IMR-90 (cell line): ENCODE measurements at regions not wholly inside any gene's neighbourhood (a gene's known extent, or its start where the extent isn't known, plus 50 kb on each side); places are given as distances from the start of the nearest gene placed in this dataset.

Experiments used
- ATAC-seq: fragments of 200-7000 bp; cut with Tn5 transposase; 2 replicates; pipeline ENCODE4 v1.9.1; 2020; ENCODE audit warnings: low read depth, mild to moderate bottlenecking, moderate library complexity
- BruUV-seq: library from RNA; stranded (reverse); fragments of 400-500 nt; replicated peaks from 2 replicates; lab custom pipeline; 2021; lab: Mats Ljungman, UMichigan
- CTCF ChIA-PET: fragments of 300-600 bp; formaldehyde crosslinking; extraction: SDS; loops from one replicate; lab custom pipeline; 2021; ENCODE audit warnings: antibody characterized with exemption; lab: Yijun Ruan, JAX
- POLR2A ChIA-PET: fragments of 300-600 bp; sonication (Branson Sonifier 250); formaldehyde crosslinking; loops from one replicate; lab custom pipeline; 2022; ENCODE audit warnings: antibody characterized with exemption; ENCODE audit not compliant: unreplicated experiment; lab: Charles Lee
- DNase-seq: peaks from one replicate; pipeline ENCODE4 v3.0.0; 2013
- H2AFZ ChIP-seq: replicated peaks from 2 replicates; pipeline ENCODE3; 2013; ENCODE audit warnings: low read length, mild to moderate bottlenecking; ENCODE audit not compliant: poor library complexity
- H2AK5ac ChIP-seq: 2 replicates; pipeline ENCODE4 v1.6.1; 2013; ENCODE audit warnings: low read depth, low read length, inconsistent platforms
- H2AK9ac ChIP-seq: replicated peaks from 2 replicates; pipeline ENCODE3; 2013; ENCODE audit warnings: mild to moderate bottlenecking, low read depth, low read length, moderate library complexity; ENCODE audit not compliant: poor library complexity
- H2BK120ac ChIP-seq: 2 replicates; pipeline ENCODE4 v1.6.1; 2013; ENCODE audit warnings: low read depth, low read length, inconsistent platforms
- H2BK15ac ChIP-seq: 3 replicates; pipeline ENCODE4 v1.6.1; 2013; ENCODE audit warnings: low read depth, low read length, inconsistent platforms
- H2BK20ac ChIP-seq: 2 replicates; pipeline ENCODE4 v1.6.1; 2013; ENCODE audit warnings: low read depth, mild to moderate bottlenecking, inconsistent platforms, low read length, moderate library complexity
- H2BK5ac ChIP-seq: 2 replicates; pipeline ENCODE4 v1.6.1; 2013; ENCODE audit warnings: mild to moderate bottlenecking, low read depth, low read length, inconsistent platforms; ENCODE audit not compliant: poor library complexity, severe bottlenecking
- H3K14ac ChIP-seq: replicated peaks from 2 replicates; pipeline ENCODE4 v1.6.1; 2013; ENCODE audit warnings: low read depth, low read length, inconsistent platforms
- H3K18ac ChIP-seq: 2 replicates; pipeline ENCODE4 v1.6.1; 2013; ENCODE audit warnings: low read depth, low read length, control low read depth
- H3K23ac ChIP-seq: 2 replicates; pipeline ENCODE4 v1.6.1; 2013; ENCODE audit warnings: low read depth, low read length, inconsistent platforms
- H3K27ac ChIP-seq: 2 replicates; pipeline ENCODE4 v1.5.1; 2013; ENCODE audit warnings: mild to moderate bottlenecking, control low read depth, low read length; ENCODE audit not compliant: insufficient read depth
- H3K27me3 ChIP-seq: 2 replicates; pipeline ENCODE4 v1.6.1; 2013; ENCODE audit warnings: low read length; ENCODE audit not compliant: control insufficient read depth, insufficient read depth
- H3K36me3 ChIP-seq: 2 replicates; pipeline ENCODE4 v1.6.1; 2013; ENCODE audit warnings: low read length, mixed read lengths; ENCODE audit not compliant: control insufficient read depth, insufficient read depth
- H3K4ac ChIP-seq: 2 replicates; pipeline ENCODE4 v1.6.1; 2013; ENCODE audit warnings: low read depth, low read length, inconsistent platforms
- H3K4me1 ChIP-seq: 2 replicates; pipeline ENCODE4 v1.6.1; 2013; ENCODE audit warnings: low read length, mixed read lengths; ENCODE audit not compliant: control insufficient read depth, insufficient read depth
- H3K4me2 ChIP-seq: 2 replicates; pipeline ENCODE4 v1.6.1; 2013; ENCODE audit warnings: low read depth, mild to moderate bottlenecking, control low read depth, low read length, moderate library complexity
- H3K4me3 ChIP-seq: 2 replicates; pipeline ENCODE4 v1.5.1; 2013; ENCODE audit warnings: low read depth, mild to moderate bottlenecking, control low read depth, low read length, moderate library complexity; ENCODE audit not compliant: insufficient read depth
- H3K56ac ChIP-seq: 2 replicates; pipeline ENCODE4 v1.6.1; 2013; ENCODE audit warnings: low read length, inconsistent platforms; ENCODE audit not compliant: insufficient read depth; ENCODE audit errors: extremely low read depth
- H3K79me1 ChIP-seq, 2 experiments: 2 replicates each; pipeline ENCODE4 v1.6.1; 2013; ENCODE audit warnings: low read length in 2 of 2, inconsistent platforms in 1 of 2, low read depth in 1 of 2
- H3K9ac ChIP-seq: 2 replicates; pipeline ENCODE4 v1.6.1; 2013; ENCODE audit warnings: low read depth, low read length, control low read depth
- H3K9me1 ChIP-seq: 2 replicates; pipeline ENCODE4 v1.6.1; 2013; ENCODE audit warnings: low read length, inconsistent platforms; ENCODE audit not compliant: insufficient read depth
- H3K9me3 ChIP-seq: 2 replicates; pipeline ENCODE4 v1.6.1; 2013; ENCODE audit warnings: low read length; ENCODE audit not compliant: control insufficient read depth, insufficient read depth
- H4K20me1 ChIP-seq: 2 replicates; pipeline ENCODE4 v1.6.1; 2013; ENCODE audit warnings: low read length, inconsistent platforms; ENCODE audit not compliant: insufficient read depth
- H4K5ac ChIP-seq: 2 replicates; pipeline ENCODE4 v1.6.1; 2013; ENCODE audit warnings: mild to moderate bottlenecking, low read depth, low read length, control low read depth
- H4K8ac ChIP-seq, 2 experiments: 2 replicates each; pipeline ENCODE4 v1.6.1; 2013; ENCODE audit warnings: low read depth in 2 of 2, low read length in 2 of 2, control low read depth in 1 of 2, inconsistent platforms in 1 of 2
- H4K91ac ChIP-seq: 2 replicates; pipeline ENCODE4 v1.6.1; 2013; ENCODE audit warnings: low read depth, low read length, inconsistent platforms; ENCODE audit not compliant: insufficient read depth
- BHLHE40 ChIP-seq: fragments of 150-350 bp; IDR thresholded peaks from 2 replicates; pipeline ENCODE4 v1.6.1; 2016; ENCODE audit warnings: mild to moderate bottlenecking, low read depth, low read length
- CEBPB ChIP-seq: IDR thresholded peaks from 2 replicates; pipeline ENCODE4 v1.6.1; 2012; ENCODE audit warnings: low read depth, low read length, improper control_type of control experiment
- CHD1 ChIP-seq: IDR thresholded peaks from 2 replicates; pipeline ENCODE4 v1.6.1; 2012; ENCODE audit warnings: low read depth, low read length, improper control_type of control experiment
- CTCF ChIP-seq: conservative IDR thresholded peaks from 2 replicates; pipeline ENCODE4 v1.5.1; 2012; ENCODE audit warnings: mild to moderate bottlenecking, low read depth, low read length, improper control_type of control experiment
- ELK1 ChIP-seq: fragments of 150-350 bp; IDR thresholded peaks from 2 replicates; pipeline ENCODE4 v1.6.1; 2016; ENCODE audit warnings: low read depth, mild to moderate bottlenecking, low read length, moderate library complexity, borderline replicate concordance
- FOS ChIP-seq: fragments of 150-350 bp; IDR thresholded peaks from 2 replicates; pipeline ENCODE4 v1.6.1; 2016; ENCODE audit warnings: low read depth, low read length
- MAFK ChIP-seq: IDR thresholded peaks from 2 replicates; pipeline ENCODE4 v1.6.1; 2012; ENCODE audit warnings: low read depth, low read length, improper control_type of control experiment
- MAZ ChIP-seq: IDR thresholded peaks from 2 replicates; pipeline ENCODE4 v1.6.1; 2012; ENCODE audit warnings: low read depth, mild to moderate bottlenecking, low read length, improper control_type of control experiment, moderate library complexity, borderline replicate concordance
- MXI1 ChIP-seq: IDR thresholded peaks from 2 replicates; pipeline ENCODE4 v1.6.1; 2012; ENCODE audit warnings: low read depth, mild to moderate bottlenecking, low read length, moderate library complexity, borderline replicate concordance
- NFE2L2 ChIP-seq: fragments of 150-350 bp; IDR thresholded peaks from 2 replicates; pipeline ENCODE4 v1.6.1; 2016; ENCODE audit warnings: low read depth, mild to moderate bottlenecking, low read length
- POLR2A ChIP-seq: IDR thresholded peaks from 2 replicates; pipeline ENCODE4 v1.6.1; 2012; ENCODE audit warnings: mild to moderate bottlenecking, low read depth, low read length
- RAD21 ChIP-seq: IDR thresholded peaks from 2 replicates; pipeline ENCODE4 v1.6.1; 2012; ENCODE audit warnings: low read length, improper control_type of control experiment
- RCOR1 ChIP-seq: IDR thresholded peaks from 2 replicates; pipeline ENCODE4 v1.6.1; 2012; ENCODE audit warnings: mild to moderate bottlenecking, low read length, improper control_type of control experiment; ENCODE audit not compliant: insufficient replicate concordance
- RFX5 ChIP-seq: IDR thresholded peaks from 2 replicates; pipeline ENCODE4 v1.8.0; 2012; ENCODE audit warnings: low read depth, mild to moderate bottlenecking, low read length, moderate library complexity
- SMC3 ChIP-seq: fragments of 150-350 bp; IDR thresholded peaks from 2 replicates; pipeline ENCODE4 v1.6.1; 2016; ENCODE audit warnings: low read depth, mild to moderate bottlenecking, antibody characterized with exemption, low read length, moderate library complexity
- USF2 ChIP-seq: fragments of 150-350 bp; IDR thresholded peaks from 2 replicates; pipeline ENCODE4 v1.6.1; 2017; ENCODE audit warnings: mild to moderate bottlenecking, antibody characterized with exemption, low read length, low read depth
- WGBS, 2 experiments: methylation state at CpG; one replicate each; pipeline versions ENCODE4 v1.1.5 to v1.1.7; 2013; ENCODE audit warnings: missing lambda C conversion rate in 2 of 2; ENCODE audit not compliant: insufficient read length in 1 of 2; ENCODE audit errors: extremely low coverage in 2 of 2; 5-methylcytosine and 5-hydroxymethylcytosine counted together
- dilution Hi-C: fragments of 300-500 bp; cut with HindIII; formaldehyde crosslinking; loops from one replicate; pipeline ENCODE4 v1.14.3; 2018; ENCODE audit warnings: low sequenced_read_pairs; ENCODE audit not compliant: unreplicated experiment
- in situ Hi-C: fragments of 300-500 bp; cut with MboI; formaldehyde crosslinking; loops from 3 replicates; pipeline ENCODE4 v1.14.3; 2019; ENCODE audit warnings: low sequenced_read_pairs, inconsistent platforms, mixed read lengths
- intact Hi-C: fragments of 100-400 bp; cut with micrococcal nuclease; formaldehyde crosslinking; loops from 2 replicates; pipeline ENCODE4 v1.10.0; 2022

GRCh38 chr2:147181351-147182029 lies 663.3 kb upstream of the ACVR2A start:
- POLR2A ChIA-PET: no interaction called here
- no peak for DNase-seq
- dilution Hi-C loops: no loop called here

More at GRCh38 chr2:147181351-147182029, 663.3 kb upstream of the ACVR2A start:
- Histone ChIP-seq H3K14ac (no peak overlapping the region), H3K36me3 (no peaks in the 10 kb centered on the region), H4K20me1 (no peaks in the 10 kb centered on the region), H2BK5ac (no peak overlapping the region), H2AK9ac (no peak overlapping the region), H3K56ac (no peak overlapping the region), H4K8ac (no peak overlapping the region), H2BK15ac (no peak overlapping the region), H3K4me2 (no peak overlapping the region), H3K18ac (no peak overlapping the region), H2AK5ac (no peak overlapping the region), H4K5ac (no peak overlapping the region), H3K4me1 (no peaks in the 10 kb centered on the region), H3K9ac (no peak overlapping the region), H3K4ac (no peak overlapping the region), H3K9me3 (no peaks in the 10 kb centered on the region), H3K27ac (no peak overlapping the region), H2AFZ (no peak overlapping the region), H4K91ac (no peak overlapping the region), H3K27me3 (no peaks in the 10 kb centered on the region), H3K9me1 (no peaks in the 10 kb centered on the region), H2BK120ac (no peak overlapping the region), H3K4me3 (no peak overlapping the region), H2BK20ac (no peak overlapping the region), H3K79me1 (no peaks in the 10 kb centered on the region), H3K23ac (no peak overlapping the region)
- in situ Hi-C loops (no loop called here), intact Hi-C loops (no loop called here)
- TF ChIP-seq NFE2L2 (no peak), USF2 (no peak), MAFK (no peak), MAZ (no peak), CEBPB (no peak), RAD21 (no peak), RCOR1 (no peak), RFX5 (no peak), POLR2A (no peak), SMC3 (no peak), CTCF (no peak), ELK1 (no peak), CHD1 (no peak), FOS (no peak), MXI1 (no peak), BHLHE40 (no peak)
- no CpG with 5 or more reads among the region's 2 CpGs for WGBS, 2 experiments
- CTCF ChIA-PET: no interaction called here
- ATAC-seq: no peak
- no TSS peak for BruUV-seq
